H9 (cell line): ENCODE measurements at regions not wholly inside any gene's neighbourhood (a gene's known extent, or its start where the extent isn't known, plus 50 kb on each side); places are given as distances from the start of the nearest gene placed in this dataset.

ENCODE experiments used
- DNase-seq: peaks from one replicate; pipeline ENCODE4 v3.0.0-alpha.2; 2017
- H2AFZ ChIP-seq: one replicate; pipeline ENCODE4 v1.6.1; 2013; ENCODE audit warnings: mild to moderate bottlenecking, low read length, control low read depth, moderate library complexity
- H2AK5ac ChIP-seq: 2 replicates; pipeline ENCODE4 v1.6.1; 2013; ENCODE audit warnings: low read length, control low read depth, mixed read lengths; ENCODE audit not compliant: insufficient read length
- H2BK120ac ChIP-seq: one replicate; pipeline ENCODE4 v1.6.1; 2013; ENCODE audit warnings: low read depth, mild to moderate bottlenecking, low read length, control low read depth, inconsistent platforms; ENCODE audit not compliant: poor library complexity, severe bottlenecking
- H2BK12ac ChIP-seq: 2 replicates; pipeline ENCODE4 v1.6.1; 2013; ENCODE audit warnings: low read length, control low read depth, mixed read lengths, low read depth; ENCODE audit not compliant: insufficient read length
- H2BK15ac ChIP-seq: 2 replicates; pipeline ENCODE4 v1.6.1; 2013; ENCODE audit warnings: low read depth, low read length, control low read depth
- H2BK20ac ChIP-seq: one replicate; pipeline ENCODE4 v1.6.1; 2013; ENCODE audit warnings: low read depth, mild to moderate bottlenecking, low read length, control low read depth, inconsistent platforms; ENCODE audit not compliant: poor library complexity, severe bottlenecking
- H2BK5ac ChIP-seq: 2 replicates; pipeline ENCODE4 v1.6.1; 2013; ENCODE audit warnings: low read length, control low read depth, mixed read lengths; ENCODE audit not compliant: insufficient read length
- H3K14ac ChIP-seq: 2 replicates; pipeline ENCODE4 v1.6.1; 2013; ENCODE audit warnings: low read length, control low read depth; ENCODE audit not compliant: insufficient read depth
- H3K18ac ChIP-seq: 2 replicates; pipeline ENCODE4 v1.6.1; 2013; ENCODE audit warnings: low read depth, mild to moderate bottlenecking, mixed read lengths, low read length, control low read depth; ENCODE audit not compliant: insufficient read length
- H3K23ac ChIP-seq: 2 replicates; pipeline ENCODE4 v1.6.1; 2013; ENCODE audit warnings: low read length, control low read depth, mixed read lengths, low read depth; ENCODE audit not compliant: insufficient read length
- H3K23me2 ChIP-seq: 2 replicates; pipeline ENCODE4 v1.6.1; 2013; ENCODE audit warnings: low read depth, mild to moderate bottlenecking, mixed read lengths, low read length, control low read depth; ENCODE audit not compliant: insufficient read length, poor library complexity, severe bottlenecking
- H3K27ac ChIP-seq: 2 replicates; pipeline ENCODE4 v1.5.1; 2013; ENCODE audit warnings: low read length, control low read depth, mixed read lengths, low read depth; ENCODE audit not compliant: insufficient read length
- H3K27me3 ChIP-seq: 2 replicates; pipeline ENCODE4 v1.6.1; 2013; ENCODE audit warnings: low read length, control low read depth, inconsistent platforms; ENCODE audit not compliant: insufficient read depth
- H3K4ac ChIP-seq: 2 replicates; pipeline ENCODE4 v1.6.1; 2013; ENCODE audit warnings: low read depth, mild to moderate bottlenecking, control low read depth, inconsistent platforms, low read length, moderate library complexity
- H3K4me1 ChIP-seq: 2 replicates; pipeline ENCODE4 v1.6.1; 2013; ENCODE audit warnings: low read length, control low read depth, inconsistent platforms; ENCODE audit not compliant: insufficient read depth
- H3K4me2 ChIP-seq: 2 replicates; pipeline ENCODE4 v1.6.1; 2013; ENCODE audit warnings: low read length, control low read depth, mixed read lengths; ENCODE audit not compliant: insufficient read length, insufficient read depth
- H3K56ac ChIP-seq: 2 replicates; pipeline ENCODE4 v1.6.1; 2013; ENCODE audit warnings: low read depth, mild to moderate bottlenecking, mixed read lengths, low read length, control low read depth; ENCODE audit not compliant: insufficient read length
- H3K79me1 ChIP-seq: 2 replicates; pipeline ENCODE4 v1.6.1; 2013; ENCODE audit warnings: low read depth, mild to moderate bottlenecking, moderate library complexity, low read length, control low read depth, inconsistent platforms; ENCODE audit not compliant: insufficient read depth, poor library complexity, severe bottlenecking
- H3K79me2 ChIP-seq: 2 replicates; pipeline ENCODE4 v1.6.1; 2013; ENCODE audit warnings: low read length, control low read depth, inconsistent platforms; ENCODE audit not compliant: insufficient read depth
- H3K9ac ChIP-seq: 2 replicates; pipeline ENCODE4 v1.6.1; 2013; ENCODE audit warnings: low read length, control low read depth, mixed read lengths; ENCODE audit not compliant: insufficient read length; ENCODE audit errors: extremely low read depth
- H3K9me3 ChIP-seq: one replicate; pipeline ENCODE4 v1.6.1; 2013; ENCODE audit warnings: low read depth, low read length, inconsistent platforms; ENCODE audit not compliant: control insufficient read depth
- H3T11ph ChIP-seq: one replicate; pipeline ENCODE4 v1.6.1; 2013; ENCODE audit warnings: mild to moderate bottlenecking, low read length, control low read depth, inconsistent platforms
- H4K20me1 ChIP-seq: one replicate; pipeline ENCODE4 v1.6.1; 2013; ENCODE audit not compliant: control insufficient read depth, insufficient read length, insufficient read depth
- H4K5ac ChIP-seq: 2 replicates; pipeline ENCODE4 v1.6.1; 2013; ENCODE audit warnings: low read depth, mild to moderate bottlenecking, mixed read lengths, low read length, control low read depth; ENCODE audit not compliant: insufficient read length
- H4K8ac ChIP-seq: replicated peaks from 2 replicates; pipeline ENCODE4 v1.6.1; 2013; ENCODE audit warnings: low read length, control low read depth, mixed read lengths, low read depth; ENCODE audit not compliant: insufficient read length
- H4K91ac ChIP-seq: 2 replicates; pipeline ENCODE4 v1.6.1; 2013; ENCODE audit warnings: low read depth, mild to moderate bottlenecking, moderate library complexity, mixed read lengths, low read length, control low read depth; ENCODE audit not compliant: insufficient read length
- H3K27ac Mint-ChIP-seq, 3 experiments: 2 replicates in 2 of 3; 3 replicates in 1 of 3; pipeline ENCODE4 v1.8.0; 2020 to 2021; ENCODE audit warnings: mixed read lengths in 3 of 3, mild to moderate bottlenecking in 1 of 3, moderate library complexity in 1 of 3
- H3K27me3 Mint-ChIP-seq: 2 replicates; pipeline ENCODE4 v1.8.0; 2021; ENCODE audit warnings: low read depth, mild to moderate bottlenecking, moderate library complexity, mixed read lengths
- H3K36me3 Mint-ChIP-seq, 3 experiments: 2 replicates in 2 of 3; 3 replicates in 1 of 3; pipeline ENCODE4 v1.8.0; 2020 to 2021; ENCODE audit warnings: low read depth in 3 of 3, mixed read lengths in 3 of 3; ENCODE audit not compliant: insufficient read depth in 1 of 3
- H3K4me1 Mint-ChIP-seq, 2 experiments: 2 replicates each; pipeline ENCODE4 v1.8.0; 2020; ENCODE audit warnings: mixed read lengths in 2 of 2
- H3K4me3 Mint-ChIP-seq, 2 experiments: 2 replicates in 1 of 2; 3 replicates in 1 of 2; pipeline ENCODE4 v1.8.0; 2020 to 2021; ENCODE audit warnings: mild to moderate bottlenecking in 2 of 2, mixed read lengths in 2 of 2, moderate library complexity in 1 of 2
- H3K9me3 Mint-ChIP-seq, 2 experiments: 2 replicates in 1 of 2; 3 replicates in 1 of 2; pipeline ENCODE4 v1.8.0; 2020; ENCODE audit warnings: mild to moderate bottlenecking in 2 of 2, mixed read lengths in 2 of 2, moderate library complexity in 1 of 2
- CTCF ChIP-seq: fragments of 200-600 bp; sonication (generic); conservative IDR thresholded peaks from 3 replicates; pipeline ENCODE4 v1.8.0; 2021; ENCODE audit warnings: antibody characterized with exemption, mild to moderate bottlenecking
- WGBS: extraction: QIAGEN DNeasy Blood & Tissue Kit; methylation state at CpG from one replicate; pipeline ENCODE4 v1.1.7; 2013; ENCODE audit warnings: missing lambda C conversion rate, low lambda C conversion rate, mixed read lengths; ENCODE audit not compliant: insufficient read length; ENCODE audit errors: extremely low coverage; 5-methylcytosine and 5-hydroxymethylcytosine counted together

- Histone ChIP-seq H2BK12ac (no peak overlapping the region), H4K20me1 (no peaks in the 10 kb centered on the region), H3K79me1 (no peaks in the 10 kb centered on the region), H3K4me2 (no peak overlapping the region), H3K23me2 (no peaks in the 10 kb centered on the region), H3K4me1 (no peaks in the 10 kb centered on the region), H2BK15ac (no peak overlapping the region), H2AK5ac (no peak overlapping the region), H3K4ac (no peak overlapping the region), H4K5ac (no peak overlapping the region), H3K9ac (no peak overlapping the region), H2BK5ac (no peak overlapping the region), H3K79me2 (no peaks in the 10 kb centered on the region), H3K27me3 (no peaks in the 10 kb centered on the region), H3K56ac (no peak overlapping the region), H4K91ac (no peak overlapping the region), H3K27ac (no peak overlapping the region), H2BK20ac (no peak overlapping the region), H2BK120ac (no peak overlapping the region), H4K8ac (no peak overlapping the region), H3K18ac (no peak overlapping the region), H3K14ac (no peak overlapping the region), H2AFZ (no peak overlapping the region), H3K23ac (no peak overlapping the region), H3T11ph (no peak overlapping the region), H3K9me3 (no peaks in the 10 kb centered on the region)
- no peak for TF ChIP-seq CTCF
- Mint-ChIP-seq H3K27me3 (no peaks in the 10 kb centered on the region), H3K4me3 (no peak overlapping the region), H3K4me1 (no peaks in the 10 kb centered on the region), H3K36me3 (no peaks in the 10 kb centered on the region), H3K27ac (no peak overlapping the region; a peak in 1 of 7 replicates), H3K9me3 (no peaks in the 10 kb centered on the region)
- WGBS: no CpG with 5 or more reads among the region's 5 CpGs
- no peak for DNase-seq
Observed at GRCh38 chr16:76784530-76784929, 406.5 kb upstream of the MON1B start.
